ENCODE measurements at regions not wholly inside any gene's neighbourhood (a gene's known extent, or its start where the extent isn't known, plus 50 kb on each side); places are given as distances from the start of the nearest gene placed in this dataset.

- Histone ChIP-seq H3K36me3 (ENCODE audit: insufficient read depth, low read length) (no peaks in the 10 kb centered on the region), H3K79me2 (ENCODE audit: low read length) (no peaks in the 10 kb centered on the region), H3K9ac (ENCODE audit: low read length) (no peak overlapping the region), H3K9me3 (ENCODE audit: low read length) (no peaks in the 10 kb centered on the region), H3K9me2 (replicated peaks; ENCODE audit: insufficient read depth, low read length) (no peaks in the 10 kb centered on the region), H4K20me1 (ENCODE audit: insufficient read depth, low read depth, low read length) (no peaks in the 10 kb centered on the region), H3K4me3 (ENCODE audit: low read length) (no peak overlapping the region), H3K4me2 (ENCODE audit: low read depth, low read length, poor library complexity, severe bottlenecking) (no peak overlapping the region), H3K27me3 (ENCODE audit: low read length) (no peaks in the 10 kb centered on the region), H3K4me1 (ENCODE audit: low read length) (peaks cover 7% of the 10 kb centered on the region), H2AFZ (ENCODE audit: low read length) (no peak overlapping the region), H3K27ac (ENCODE audit: low read length) (no peak overlapping the region)
- DNase-seq = no peak
These were observed 348.1 kb downstream of the ARPP21 start for GRCh38 chr3:35987386-35987785.

GRCh38 chr3:35992041-35992440 lies 352.7 kb downstream of the ARPP21 start:
- Histone ChIP-seq H3K36me3 (ENCODE audit: insufficient read depth, low read length) (no peaks in the 10 kb centered on the region), H3K79me2 (ENCODE audit: low read length) (no peaks in the 10 kb centered on the region), H3K9ac (ENCODE audit: low read length) (no peak overlapping the region), H3K4me1 (ENCODE audit: low read length) (no peaks in the 10 kb centered on the region), H3K4me3 (ENCODE audit: low read length) (no peak overlapping the region), H3K27me3 (ENCODE audit: low read length) (no peaks in the 10 kb centered on the region), H3K4me2 (ENCODE audit: low read depth, low read length, poor library complexity, severe bottlenecking) (no peak overlapping the region), H2AFZ (ENCODE audit: low read length) (no peak overlapping the region), H3K9me2 (replicated peaks; ENCODE audit: insufficient read depth, low read length) (no peaks in the 10 kb centered on the region; the same call in 1 of the 2 replicates), H3K9me3 (ENCODE audit: low read length) (no peaks in the 10 kb centered on the region), H4K20me1 (ENCODE audit: insufficient read depth, low read depth, low read length) (no peaks in the 10 kb centered on the region), H3K27ac (ENCODE audit: low read length) (no peak overlapping the region)
- no peak for DNase-seq

- H3K4me2 ChIP-seq (ENCODE audit: low read depth, low read length, poor library complexity, severe bottlenecking) = no peak overlapping the region
- DNase-seq = no peak
- H3K79me2 ChIP-seq (ENCODE audit: low read length) = no peaks in the 10 kb centered on the region
- H3K9ac ChIP-seq (ENCODE audit: low read length) = no peak overlapping the region
- H3K9me3 ChIP-seq (ENCODE audit: low read length) = no peaks in the 10 kb centered on the region
- H3K27ac ChIP-seq (ENCODE audit: low read length) = no peak overlapping the region
- H3K4me3 ChIP-seq (ENCODE audit: low read length) = no peak overlapping the region
- H3K9me2 ChIP-seq (replicated peaks; ENCODE audit: insufficient read depth, low read length) = no peaks in the 10 kb centered on the region
- no peaks in the 10 kb centered on the region for H3K36me3 ChIP-seq (ENCODE audit: insufficient read depth, low read length)
- H2AFZ ChIP-seq (ENCODE audit: low read length) = no peak overlapping the region
- no peaks in the 10 kb centered on the region for H3K4me1 ChIP-seq (ENCODE audit: low read length)
- H4K20me1 ChIP-seq (ENCODE audit: insufficient read depth, low read depth, low read length) = no peaks in the 10 kb centered on the region
- no peaks in the 10 kb centered on the region for H3K27me3 ChIP-seq (ENCODE audit: low read length)
These were observed 368.5 kb upstream of the STAC start for GRCh38 chr3:36011791-36012190.

GRCh38 chr3:36013425-36013824 lies 366.9 kb upstream of the STAC start:
- Histone ChIP-seq H3K9me2 (replicated peaks; ENCODE audit: insufficient read depth, low read length) (no peaks in the 10 kb centered on the region), H3K27ac (ENCODE audit: low read length) (no peak overlapping the region), H3K79me2 (ENCODE audit: low read length) (no peaks in the 10 kb centered on the region), H3K27me3 (ENCODE audit: low read length) (peaks cover 4% of the 10 kb centered on the region; the same call in 1 of the 2 replicates), H3K36me3 (ENCODE audit: insufficient read depth, low read length) (no peaks in the 10 kb centered on the region), H2AFZ (ENCODE audit: low read length) (no peak overlapping the region), H3K9ac (ENCODE audit: low read length) (no peak overlapping the region), H4K20me1 (ENCODE audit: insufficient read depth, low read depth, low read length) (no peaks in the 10 kb centered on the region), H3K4me3 (ENCODE audit: low read length) (no peak overlapping the region), H3K4me1 (ENCODE audit: low read length) (no peaks in the 10 kb centered on the region), H3K9me3 (ENCODE audit: low read length) (no peaks in the 10 kb centered on the region), H3K4me2 (ENCODE audit: low read depth, low read length, poor library complexity, severe bottlenecking) (no peak overlapping the region)
- no peak for DNase-seq

- no peak overlapping the region for H2AFZ ChIP-seq (ENCODE audit: low read length)
- no peaks in the 10 kb centered on the region for H3K36me3 ChIP-seq (ENCODE audit: insufficient read depth, low read length)
- H4K20me1 ChIP-seq (ENCODE audit: insufficient read depth, low read depth, low read length) = no peaks in the 10 kb centered on the region
- no peak overlapping the region for H3K4me3 ChIP-seq (ENCODE audit: low read length)
- H3K4me2 ChIP-seq (ENCODE audit: low read depth, low read length, poor library complexity, severe bottlenecking) = no peak overlapping the region
- no peak overlapping the region for H3K9ac ChIP-seq (ENCODE audit: low read length)
- no peaks in the 10 kb centered on the region for H3K9me3 ChIP-seq (ENCODE audit: low read length)
- no peak overlapping the region for H3K27ac ChIP-seq (ENCODE audit: low read length)
- no peaks in the 10 kb centered on the region for H3K9me2 ChIP-seq (replicated peaks; ENCODE audit: insufficient read depth, low read length)
- no peaks in the 10 kb centered on the region for H3K4me1 ChIP-seq (ENCODE audit: low read length)
- H3K27me3 ChIP-seq (ENCODE audit: low read length) = no peaks in the 10 kb centered on the region
- DNase-seq = no peak
- H3K79me2 ChIP-seq (ENCODE audit: low read length) = no peaks in the 10 kb centered on the region
These were observed 355.1 kb upstream of the STAC start for GRCh38 chr3:36025232-36025631.

GRCh38 chr3:36032180-36033047 lies 347.9 kb upstream of the STAC start:
- Histone ChIP-seq H4K20me1 (ENCODE audit: insufficient read depth, low read depth, low read length) (no peaks in the 10 kb centered on the region), H3K9ac (ENCODE audit: low read length) (no peak overlapping the region)
- DNase-seq = no peak

GRCh38 chr3:36058404-36059030 lies 321.8 kb upstream of the STAC start:
- H3K36me3 ChIP-seq (ENCODE audit: insufficient read depth, low read length) = no peaks in the 10 kb centered on the region
- no peak overlapping the region for H2AFZ ChIP-seq (ENCODE audit: low read length)
- no peaks in the 10 kb centered on the region for H3K4me1 ChIP-seq (ENCODE audit: low read length)

More at GRCh38 chr3:36032180-36033047, 347.9 kb upstream of the STAC start:
- H2AFZ ChIP-seq (ENCODE audit: low read length) = no peak overlapping the region
- H3K9me2 ChIP-seq (replicated peaks; ENCODE audit: insufficient read depth, low read length) = no peaks in the 10 kb centered on the region
- peaks cover 7% of the 10 kb centered on the region; the same call in 1 of the 2 replicates for H3K9me3 ChIP-seq (ENCODE audit: low read length)
- no peaks in the 10 kb centered on the region for H3K36me3 ChIP-seq (ENCODE audit: insufficient read depth, low read length)
- H3K4me1 ChIP-seq (ENCODE audit: low read length) = no peaks in the 10 kb centered on the region
- H3K27me3 ChIP-seq (ENCODE audit: low read length) = no peaks in the 10 kb centered on the region
- H3K4me2 ChIP-seq (ENCODE audit: low read depth, low read length, poor library complexity, severe bottlenecking) = no peak overlapping the region
- H3K27ac ChIP-seq (ENCODE audit: low read length) = no peak overlapping the region
- no peak overlapping the region for H3K4me3 ChIP-seq (ENCODE audit: low read length)
- no peaks in the 10 kb centered on the region for H3K79me2 ChIP-seq (ENCODE audit: low read length)

GRCh38 chr3:36060950-36061349 lies 319.4 kb upstream of the STAC start:
- Histone ChIP-seq H3K4me3 (ENCODE audit: low read length) (no peak overlapping the region), H3K9me3 (ENCODE audit: low read length) (no peaks in the 10 kb centered on the region), H3K9me2 (replicated peaks; ENCODE audit: insufficient read depth, low read length) (no peaks in the 10 kb centered on the region), H3K79me2 (ENCODE audit: low read length) (no peaks in the 10 kb centered on the region), H3K4me1 (ENCODE audit: low read length) (no peaks in the 10 kb centered on the region), H3K9ac (ENCODE audit: low read length) (no peak overlapping the region), H2AFZ (ENCODE audit: low read length) (no peak overlapping the region), H3K4me2 (ENCODE audit: low read depth, low read length, poor library complexity, severe bottlenecking) (no peak overlapping the region), H3K27me3 (ENCODE audit: low read length) (no peaks in the 10 kb centered on the region), H3K36me3 (ENCODE audit: insufficient read depth, low read length) (no peaks in the 10 kb centered on the region), H3K27ac (ENCODE audit: low read length) (no peak overlapping the region), H4K20me1 (ENCODE audit: insufficient read depth, low read depth, low read length) (no peaks in the 10 kb centered on the region)
- no peak for DNase-seq

More at GRCh38 chr3:36058404-36059030, 321.8 kb upstream of the STAC start:
- H3K27ac ChIP-seq (ENCODE audit: low read length) = no peak overlapping the region
- no peaks in the 10 kb centered on the region for H3K9me3 ChIP-seq (ENCODE audit: low read length)
- no peaks in the 10 kb centered on the region for H3K9me2 ChIP-seq (replicated peaks; ENCODE audit: insufficient read depth, low read length)
- no peaks in the 10 kb centered on the region for H3K79me2 ChIP-seq (ENCODE audit: low read length)
- H3K4me3 ChIP-seq (ENCODE audit: low read length) = no peak overlapping the region
- H4K20me1 ChIP-seq (ENCODE audit: insufficient read depth, low read depth, low read length) = no peaks in the 10 kb centered on the region
- no peak overlapping the region for H3K9ac ChIP-seq (ENCODE audit: low read length)
- H3K27me3 ChIP-seq (ENCODE audit: low read length) = no peaks in the 10 kb centered on the region
- DNase-seq = no peak
- no peak overlapping the region for H3K4me2 ChIP-seq (ENCODE audit: low read depth, low read length, poor library complexity, severe bottlenecking)

Data from Karpas-422 (cell line).